Gastrocnemius medialis (tissue), 4 donors: ENCODE measurements at regions not wholly inside any gene's neighbourhood (a gene's known extent, or its start where the extent isn't known, plus 50 kb on each side); places are given as distances from the start of the nearest gene placed in this dataset.

Experiments
- ATAC-seq, 2 donors: fragments of 150-250 bp; one replicate each; pipeline ENCODE4 v1.9.1; 2016
- DNase-seq, 2 donors: peaks; one replicate each; pipeline ENCODE4 v3.0.0-alpha.2; 2019
- H3K27ac ChIP-seq, 4 donors: fragments of 200-600 bp; sonication (generic); 1 replicate in 1 of 4; 2 replicates in 3 of 4; pipeline ENCODE4 v1.5.1; 2016 to 2018; ENCODE audit warnings: mild to moderate bottlenecking in 2 of 4, moderate library complexity in 1 of 4
- H3K27me3 ChIP-seq, 3 donors: fragments of 200-600 bp; sonication (generic) in 2 of 3; 1 replicate in 1 of 3; 2 replicates in 2 of 3; pipeline versions ENCODE4 v1.5.1 to v1.6.0; 2016 to 2019; ENCODE audit warnings: mild to moderate bottlenecking in 1 of 3, moderate library complexity in 1 of 3
- H3K36me3 ChIP-seq, 2 donors: fragments of 200-600 bp; sonication (generic) in 1 of 2; one replicate each; pipeline ENCODE4 v1.5.1; 2017 to 2018
- H3K4me1 ChIP-seq, 2 donors: fragments of 200-600 bp; sonication (generic) in 1 of 2; one replicate each; pipeline ENCODE4 v1.5.1; 2016 to 2017; ENCODE audit warnings: mild to moderate bottlenecking in 2 of 2
- H3K4me3 ChIP-seq, 4 donors: fragments of 200-600 bp; sonication (generic) in 3 of 4; 1 replicate in 1 of 4; 2 replicates in 3 of 4; pipeline ENCODE4 v1.5.1; 2016 to 2019; ENCODE audit warnings: mild to moderate bottlenecking in 2 of 4
- H3K9me3 ChIP-seq, 3 donors: fragments of 200-600 bp; sonication (generic) in 2 of 3; 1 replicate in 1 of 3; 2 replicates in 2 of 3; pipeline ENCODE4 v1.5.1; 2016 to 2019
- POLR2A ChIP-seq, 2 donors: fragments of 450-650 bp; IDR thresholded peaks; one replicate each; pipeline ENCODE4 v1.6.1; 2017; ENCODE audit warnings: antibody characterized with exemption in 2 of 2, mild to moderate bottlenecking in 2 of 2, moderate library complexity in 2 of 2
- in situ Hi-C, 4 donors: fragments of 200-750 bp; cut with MboI; loops; one replicate each; pipeline versions ENCODE4 v1.15.0 to v1.8.0; 2017; ENCODE audit warnings: low sequenced_read_pairs in 4 of 4
- intact Hi-C: fragments of 100-400 bp; cut with DNase I; formaldehyde crosslinking; loops from one replicate; pipeline ENCODE4 v1.15.1; 2023; ENCODE audit warnings: low total_unique reads
- TF ChIP-seq, protein P1 (sequence below), 5 experiments: fragments of 450-650 bp in 3 of 5; fragments of 200-600 bp in 2 of 5; sonication (generic) in 2 of 5; IDR thresholded peaks in 4 of 5; conservative IDR thresholded peaks in 1 of 5; 1 replicate in 4 of 5; 2 replicates in 1 of 5; pipeline ENCODE4 v1.5.1; 2016 to 2019; ENCODE audit warnings: antibody characterized with exemption in 5 of 5, mild to moderate bottlenecking in 3 of 5, moderate library complexity in 3 of 5

GRCh38 chr7:41870461-41871138, 167.7 kb upstream of the INHBA start:
- no peak overlapping the region for H3K27ac ChIP-seq
- TF ChIP-seq, protein P1, sequence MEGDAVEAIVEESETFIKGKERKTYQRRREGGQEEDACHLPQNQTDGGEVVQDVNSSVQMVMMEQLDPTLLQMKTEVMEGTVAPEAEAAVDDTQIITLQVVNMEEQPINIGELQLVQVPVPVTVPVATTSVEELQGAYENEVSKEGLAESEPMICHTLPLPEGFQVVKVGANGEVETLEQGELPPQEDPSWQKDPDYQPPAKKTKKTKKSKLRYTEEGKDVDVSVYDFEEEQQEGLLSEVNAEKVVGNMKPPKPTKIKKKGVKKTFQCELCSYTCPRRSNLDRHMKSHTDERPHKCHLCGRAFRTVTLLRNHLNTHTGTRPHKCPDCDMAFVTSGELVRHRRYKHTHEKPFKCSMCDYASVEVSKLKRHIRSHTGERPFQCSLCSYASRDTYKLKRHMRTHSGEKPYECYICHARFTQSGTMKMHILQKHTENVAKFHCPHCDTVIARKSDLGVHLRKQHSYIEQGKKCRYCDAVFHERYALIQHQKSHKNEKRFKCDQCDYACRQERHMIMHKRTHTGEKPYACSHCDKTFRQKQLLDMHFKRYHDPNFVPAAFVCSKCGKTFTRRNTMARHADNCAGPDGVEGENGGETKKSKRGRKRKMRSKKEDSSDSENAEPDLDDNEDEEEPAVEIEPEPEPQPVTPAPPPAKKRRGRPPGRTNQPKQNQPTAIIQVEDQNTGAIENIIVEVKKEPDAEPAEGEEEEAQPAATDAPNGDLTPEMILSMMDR (IDR thresholded peaks at IDR 0.05 in 4 of 5, conservative IDR thresholded peaks at IDR 0.05 in 1 of 5), result no peak
- TF ChIP-seq POLR2A (IDR thresholded peaks at IDR 0.05), result no peak
- intact Hi-C loops (no loop called here), in situ Hi-C loops (no loop called here)
- no peaks in the 10 kb centered on the region for H3K9me3 ChIP-seq
- ATAC-seq, result no peak
- H3K27me3 ChIP-seq, result no peaks in the 10 kb centered on the region
- H3K36me3 ChIP-seq, result no peaks in the 10 kb centered on the region
- DNase-seq, result no peak
- H3K4me1 ChIP-seq, result no peaks in the 10 kb centered on the region
- no peak overlapping the region for H3K4me3 ChIP-seq

- H3K27ac ChIP-seq, result no peak overlapping the region
Measured at GRCh38 chr7:41869997-41870396, 167.1 kb upstream of the INHBA start.

GRCh38 chr7:41869596-41869995, 166.7 kb upstream of the INHBA start:
- H3K27ac ChIP-seq, result no peak overlapping the region
- TF ChIP-seq, protein P1 (IDR thresholded peaks at IDR 0.05 in 4 of 5, conservative IDR thresholded peaks at IDR 0.05 in 1 of 5), result no peak
- TF ChIP-seq POLR2A (IDR thresholded peaks at IDR 0.05), result no peak
- intact Hi-C loops, result no loop called here
- ATAC-seq, result no peak
- no peak for DNase-seq
- H3K9me3 ChIP-seq, result no peaks in the 10 kb centered on the region
- H3K4me1 ChIP-seq, result no peaks in the 10 kb centered on the region
- no peaks in the 10 kb centered on the region for H3K27me3 ChIP-seq
- in situ Hi-C loops, result no loop called here
- no peaks in the 10 kb centered on the region for H3K36me3 ChIP-seq
- H3K4me3 ChIP-seq, result no peak overlapping the region

More at GRCh38 chr7:41869997-41870396, 167.1 kb upstream of the INHBA start:
- Histone ChIP-seq H3K36me3 (no peaks in the 10 kb centered on the region), H3K9me3 (no peaks in the 10 kb centered on the region), H3K4me3 (no peak overlapping the region), H3K27me3 (no peaks in the 10 kb centered on the region), H3K4me1 (no peaks in the 10 kb centered on the region)
- DNase-seq, result no peak
- TF ChIP-seq, protein P1 (IDR thresholded peaks at IDR 0.05 in 4 of 5, conservative IDR thresholded peaks at IDR 0.05 in 1 of 5), result no peak
- TF ChIP-seq POLR2A (IDR thresholded peaks at IDR 0.05), result no peak
- in situ Hi-C loops, result no loop called here
- ATAC-seq, result no peak
- intact Hi-C loops, result no loop called here

DNA sequence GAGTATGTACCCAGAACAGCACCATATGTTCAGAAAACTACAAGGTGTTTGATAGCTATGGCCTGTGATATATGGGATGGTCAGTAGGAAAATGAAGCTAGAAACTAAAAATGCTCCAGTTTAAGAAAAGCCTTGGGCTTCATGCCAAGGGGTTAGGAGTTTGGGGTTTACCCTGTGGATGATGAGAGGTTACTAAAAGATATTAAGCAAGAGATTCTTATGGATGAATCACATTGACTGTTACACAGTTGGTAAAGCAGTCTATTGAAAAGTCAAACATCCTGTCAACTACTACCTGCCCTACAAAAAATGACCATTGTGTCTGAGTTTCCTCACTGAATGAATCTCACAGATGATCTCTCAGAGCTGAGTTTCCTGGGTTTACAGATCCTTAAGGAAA, 166.2 kb upstream of the INHBA start:
- H3K4me3 ChIP-seq, result no peak overlapping the region

More for the DNA sequence above, 166.2 kb upstream of the INHBA start:
- H3K9me3 ChIP-seq, result no peaks in the 10 kb centered on the region
- H3K4me1 ChIP-seq, result no peaks in the 10 kb centered on the region
- no peaks in the 10 kb centered on the region for H3K36me3 ChIP-seq
- H3K27ac ChIP-seq, result no peak overlapping the region
- in situ Hi-C loops, result no loop called here
- H3K27me3 ChIP-seq, result no peaks in the 10 kb centered on the region
- no peak for DNase-seq
- TF ChIP-seq, protein P1 (IDR thresholded peaks at IDR 0.05 in 4 of 5, conservative IDR thresholded peaks at IDR 0.05 in 1 of 5), result no peak
- no peak for TF ChIP-seq POLR2A (IDR thresholded peaks at IDR 0.05)
- intact Hi-C loops, result no loop called here
- ATAC-seq, result no peak
